Neural progenitor cell (in vitro differentiated cells): ENCODE measurements at regions not wholly inside any gene's neighbourhood (a gene's known extent, or its start where the extent isn't known, plus 50 kb on each side); places are given as distances from the start of the nearest gene placed in this dataset.
"Not testable (repeated sequence)": the region's sequence is repeated elsewhere in the genome, so short reads cannot be mapped to it uniquely, and the experiment has no call there.

Experiments used
- DNase-seq: peaks from one replicate; pipeline ENCODE4 v3.0.0-alpha.2; 2016; ENCODE audit warnings: low spot score
- H2AFZ ChIP-seq: fragments of 200-600 bp; sonication (generic); replicated peaks from 2 replicates; pipeline ENCODE4 v1.6.1; 2016; ENCODE audit warnings: antibody characterized with exemption
- H3F3A ChIP-seq: fragments of 200-600 bp; sonication (generic); 2 replicates; pipeline ENCODE4 v1.6.1; 2016; ENCODE audit warnings: antibody characterized with exemption, low read depth
- H3K27ac ChIP-seq: fragments of 200-600 bp; sonication (generic); 2 replicates; pipeline ENCODE4 v1.5.1; 2016; ENCODE audit warnings: mild to moderate bottlenecking
- H3K27me3 ChIP-seq: fragments of 200-600 bp; sonication (generic); 2 replicates; pipeline ENCODE4 v1.6.1; 2016; ENCODE audit warnings: mild to moderate bottlenecking, moderate library complexity
- H3K36me3 ChIP-seq: fragments of 200-600 bp; sonication (generic); 2 replicates; pipeline ENCODE4 v1.5.1; 2016
- H3K4me1 ChIP-seq: fragments of 200-600 bp; sonication (generic); 2 replicates; pipeline ENCODE4 v1.6.1; 2016; ENCODE audit warnings: mixed run types
- H3K4me2 ChIP-seq: fragments of 200-600 bp; sonication (generic); 2 replicates; pipeline ENCODE4 v1.6.1; 2016
- H3K4me3 ChIP-seq: fragments of 200-600 bp; sonication (generic); 2 replicates; pipeline ENCODE4 v1.5.1; 2016
- H3K79me2 ChIP-seq: fragments of 200-600 bp; sonication (generic); 2 replicates; pipeline ENCODE4 v1.6.1; 2016; ENCODE audit warnings: low read depth
- H3K9ac ChIP-seq: fragments of 200-600 bp; sonication (generic); 2 replicates; pipeline ENCODE4 v1.6.1; 2016
- H3K9me3 ChIP-seq: fragments of 200-600 bp; sonication (generic); 2 replicates; pipeline ENCODE4 v1.5.1; 2016; ENCODE audit warnings: low read depth
- H4K20me1 ChIP-seq: fragments of 200-600 bp; sonication (generic); 2 replicates; pipeline ENCODE4 v1.6.1; 2016; ENCODE audit warnings: low read depth
- H3K27ac Mint-ChIP-seq: 3 replicates; pipeline ENCODE4 v1.8.0; 2021; ENCODE audit warnings: mixed read lengths
- H3K27me3 Mint-ChIP-seq: 2 replicates; pipeline ENCODE4 v1.8.0; 2022; ENCODE audit warnings: low read depth, mild to moderate bottlenecking, inconsistent platforms, moderate library complexity, mixed read lengths; ENCODE audit not compliant: insufficient read depth
- H3K36me3 Mint-ChIP-seq: 3 replicates; pipeline ENCODE4 v1.8.0; 2021; ENCODE audit warnings: mixed read lengths
- H3K4me1 Mint-ChIP-seq: 3 replicates; pipeline ENCODE4 v1.8.0; 2021; ENCODE audit warnings: mixed read lengths
- H3K4me3 Mint-ChIP-seq: 3 replicates; pipeline ENCODE4 v1.8.0; 2021; ENCODE audit warnings: mild to moderate bottlenecking, moderate library complexity, mixed read lengths
- H3K9me3 Mint-ChIP-seq: 3 replicates; pipeline ENCODE4 v1.8.0; 2020; ENCODE audit warnings: mixed read lengths
- CTCF ChIP-seq: fragments of 200-600 bp; sonication (generic); IDR thresholded peaks from 2 replicates; pipeline ENCODE4 v1.5.1; 2017; ENCODE audit warnings: antibody characterized with exemption, mild to moderate bottlenecking
- EZH2 ChIP-seq: fragments of 200-600 bp; sonication (generic); IDR thresholded peaks from 2 replicates; pipeline ENCODE4 v1.6.1; 2017; ENCODE audit warnings: antibody characterized with exemption, mild to moderate bottlenecking, moderate library complexity
- EZH2phosphoT487 ChIP-seq: fragments of 200-600 bp; sonication (generic); IDR thresholded peaks from 2 replicates; pipeline ENCODE4 v1.6.1; 2017; ENCODE audit warnings: antibody characterized with exemption

- no peak for DNase-seq
- Histone ChIP-seq H4K20me1 (no peaks in the 10 kb centered on the region), H3K4me1 (peaks cover 32% of the 10 kb centered on the region), H3K9me3 (no peaks in the 10 kb centered on the region), H3K27me3 (no peaks in the 10 kb centered on the region), H3F3A (peaks cover 11% of the 10 kb centered on the region), H3K27ac (no peak overlapping the region), H3K4me3 (no peak overlapping the region), H3K9ac (no peak overlapping the region), H3K79me2 (no peaks in the 10 kb centered on the region), H2AFZ (no peak overlapping the region), H3K36me3 (peaks cover 3% of the 10 kb centered on the region), H3K4me2 (no peak overlapping the region)
- Mint-ChIP-seq H3K36me3 (no peaks in the 10 kb centered on the region), H3K27me3 (peaks cover 2% of the 10 kb centered on the region), H3K4me3 (no peak overlapping the region), H3K27ac (no peak overlapping the region), H3K4me1 (no peaks in the 10 kb centered on the region), H3K9me3 (peaks cover 12% of the 10 kb centered on the region)
- TF ChIP-seq EZH2phosphoT487 (no peak), EZH2 (no peak), CTCF (no peak)
Observed at GRCh38 chr6:101088594-101088993, 207.5 kb upstream of the ASCC3 start.

- no peaks in the 10 kb centered on the region for H4K20me1 ChIP-seq
- no peak overlapping the region for H3K4me3 Mint-ChIP-seq
- no peak for TF ChIP-seq CTCF
- no peak for TF ChIP-seq EZH2phosphoT487
- no peak for TF ChIP-seq EZH2
- no peaks in the 10 kb centered on the region for H3K9me3 ChIP-seq
- H3F3A ChIP-seq = peaks cover 6% of the 10 kb centered on the region
- no peaks in the 10 kb centered on the region for H3K79me2 ChIP-seq
- DNase-seq = no peak
- no peak overlapping the region for H3K9ac ChIP-seq
- no peaks in the 10 kb centered on the region for H3K27me3 ChIP-seq
- H3K4me1 ChIP-seq = peaks cover 21% of the 10 kb centered on the region
- H3K27ac ChIP-seq = no peak overlapping the region
- peaks cover 3% of the 10 kb centered on the region for H3K36me3 ChIP-seq
- H3K4me1 Mint-ChIP-seq = no peaks in the 10 kb centered on the region
- H3K9me3 Mint-ChIP-seq = peaks cover 12% of the 10 kb centered on the region
- H3K4me3 ChIP-seq = no peak overlapping the region
- H3K36me3 Mint-ChIP-seq = no peaks in the 10 kb centered on the region
- H3K27ac Mint-ChIP-seq = no peak overlapping the region
- H2AFZ ChIP-seq = no peak overlapping the region
- peaks cover 2% of the 10 kb centered on the region for H3K27me3 Mint-ChIP-seq
- H3K4me2 ChIP-seq = no peak overlapping the region
Observed at GRCh38 chr6:101089640-101090039, 208.5 kb upstream of the ASCC3 start.

GRCh38 chr6:101090281-101090680 is 209.2 kb upstream of the ASCC3 start:
- Mint-ChIP-seq H3K9me3 (peaks cover 12% of the 10 kb centered on the region), H3K27ac (no peak overlapping the region), H3K27me3 (peaks cover 2% of the 10 kb centered on the region), H3K36me3 (no peaks in the 10 kb centered on the region), H3K4me1 (no peaks in the 10 kb centered on the region), H3K4me3 (no peak overlapping the region)
- Histone ChIP-seq H3K4me3 (no peak overlapping the region), H3K9me3 (no peaks in the 10 kb centered on the region), H4K20me1 (no peaks in the 10 kb centered on the region), H3F3A (peaks cover 6% of the 10 kb centered on the region), H3K79me2 (no peaks in the 10 kb centered on the region), H3K4me2 (no peak overlapping the region), H2AFZ (no peak overlapping the region), H3K27me3 (no peaks in the 10 kb centered on the region), H3K36me3 (peaks cover 3% of the 10 kb centered on the region), H3K4me1 (peaks cover 15% of the 10 kb centered on the region), H3K9ac (no peak overlapping the region), H3K27ac (no peak overlapping the region)
- no peak for DNase-seq
- TF ChIP-seq EZH2phosphoT487 (no peak), EZH2 (no peak), CTCF (no peak)

- H3K27ac ChIP-seq, H4K20me1 ChIP-seq, H3K36me3 Mint-ChIP-seq, H3K4me1 Mint-ChIP-seq, H3K79me2 ChIP-seq, H3K27ac Mint-ChIP-seq, H3K36me3 ChIP-seq, H3K4me3 Mint-ChIP-seq, H3K27me3 ChIP-seq, H3K4me2 ChIP-seq, H3F3A ChIP-seq, H3K4me3 ChIP-seq, H3K9ac ChIP-seq, H3K4me1 ChIP-seq, H3K9me3 ChIP-seq, H2AFZ ChIP-seq, H3K9me3 Mint-ChIP-seq, H3K27me3 Mint-ChIP-seq, DNase-seq: not testable (repeated sequence)
Observed at GRCh38 chr6:101098605-101099004, 217.5 kb upstream of the ASCC3 start.
